ENCODE measurements at regions not wholly inside any gene's neighbourhood (a gene's known extent, or its start where the extent isn't known, plus 50 kb on each side); places are given as distances from the start of the nearest gene placed in this dataset.
"Not testable (repeated sequence)": the region's sequence is repeated elsewhere in the genome, so short reads cannot be mapped to it uniquely, and the experiment has no call there.

GRCh38 chr4:87720094-87720691 lies 70.1 kb downstream of the DMP1 start:
- Mint-ChIP-seq H3K4me3 (no peak overlapping the region), H3K27ac (no peak overlapping the region), H3K36me3 (ENCODE audit: insufficient read depth in 1 of 3, low read depth in 3 of 3) (peaks cover 11 to 13% (median 12%) of the 10 kb centered on the region in 3 experiments), H3K27me3 (ENCODE audit: low read depth) (no peaks in the 10 kb centered on the region), H3K4me1 (no peaks in the 10 kb centered on the region), H3K9me3 (peaks cover 11 to 20% of the 10 kb centered on the region in 2 experiments)
- Histone ChIP-seq H3K23me2 (ENCODE audit: insufficient read length, low read depth, low read length, poor library complexity, severe bottlenecking) (no peaks in the 10 kb centered on the region), H2BK20ac (ENCODE audit: low read depth, low read length, poor library complexity, severe bottlenecking) (no peak overlapping the region), H2AK5ac (ENCODE audit: insufficient read length, low read length) (no peak overlapping the region), H2AFZ (ENCODE audit: low read length) (no peak overlapping the region), H3K27me3 (ENCODE audit: insufficient read depth, low read length) (no peaks in the 10 kb centered on the region), H3K79me1 (ENCODE audit: insufficient read depth, low read depth, low read length, poor library complexity, severe bottlenecking) (no peaks in the 10 kb centered on the region), H3K14ac (ENCODE audit: insufficient read depth, low read length) (no peak overlapping the region), H3K9me3 (ENCODE audit: control insufficient read depth, low read depth, low read length) (peaks cover 9% of the 10 kb centered on the region), H4K8ac (replicated peaks; ENCODE audit: insufficient read length, low read depth, low read length) (no peak overlapping the region), H2BK15ac (ENCODE audit: low read depth, low read length) (no peak overlapping the region), H3K27ac (ENCODE audit: insufficient read length, low read depth, low read length) (no peak overlapping the region), H3K4me1 (ENCODE audit: insufficient read depth, low read length) (no peaks in the 10 kb centered on the region), H3T11ph (ENCODE audit: low read length) (no peak overlapping the region), H4K91ac (ENCODE audit: insufficient read length, low read depth, low read length) (no peak overlapping the region), H3K56ac (ENCODE audit: insufficient read length, low read depth, low read length) (no peak overlapping the region), H3K18ac (ENCODE audit: insufficient read length, low read depth, low read length) (no peak overlapping the region), H4K20me1 (ENCODE audit: control insufficient read depth, insufficient read depth, insufficient read length) (no peaks in the 10 kb centered on the region), H2BK5ac (ENCODE audit: insufficient read length, low read length) (no peak overlapping the region), H3K23ac (ENCODE audit: insufficient read length, low read depth, low read length) (no peak overlapping the region), H2BK12ac (ENCODE audit: insufficient read length, low read depth, low read length) (no peak overlapping the region), H3K79me2 (ENCODE audit: insufficient read depth, low read length) (no peaks in the 10 kb centered on the region), H3K4me2 (ENCODE audit: insufficient read depth, insufficient read length, low read length) (no peak overlapping the region), H2BK120ac (ENCODE audit: low read depth, low read length, poor library complexity, severe bottlenecking) (no peak overlapping the region), H3K9ac (ENCODE audit: extremely low read depth, insufficient read length, low read length) (no peak overlapping the region), H4K5ac (ENCODE audit: insufficient read length, low read depth, low read length) (no peak overlapping the region), H3K4ac (ENCODE audit: low read depth, low read length) (no peak overlapping the region)
- WGBS (ENCODE audit: extremely low coverage, insufficient read length, low lambda C conversion rate) = no CpG with 5 or more reads among the region's 1 CpG
- no peak for TF ChIP-seq CTCF (conservative IDR thresholded peaks at IDR 0.05)
- no peak for DNase-seq

- H2AK5ac ChIP-seq (ENCODE audit: insufficient read length, low read length); H4K91ac ChIP-seq (ENCODE audit: insufficient read length, low read depth, low read length); H3K23me2 ChIP-seq (ENCODE audit: insufficient read length, low read depth, low read length, poor library complexity, severe bottlenecking); H3K56ac ChIP-seq (ENCODE audit: insufficient read length, low read depth, low read length); H2BK120ac ChIP-seq (ENCODE audit: low read depth, low read length, poor library complexity, severe bottlenecking); H3K9ac ChIP-seq (ENCODE audit: extremely low read depth, insufficient read length, low read length); H2BK15ac ChIP-seq (ENCODE audit: low read depth, low read length); DNase-seq; H3K4me2 ChIP-seq (ENCODE audit: insufficient read depth, insufficient read length, low read length); H3K27me3 ChIP-seq (ENCODE audit: insufficient read depth, low read length); H3K23ac ChIP-seq (ENCODE audit: insufficient read length, low read depth, low read length); H3K4ac ChIP-seq (ENCODE audit: low read depth, low read length); H2BK5ac ChIP-seq (ENCODE audit: insufficient read length, low read length); H4K8ac ChIP-seq (replicated peaks; ENCODE audit: insufficient read length, low read depth, low read length); H2BK12ac ChIP-seq (ENCODE audit: insufficient read length, low read depth, low read length); H3K27ac Mint-ChIP-seq; H3K4me3 Mint-ChIP-seq; H4K20me1 ChIP-seq (ENCODE audit: control insufficient read depth, insufficient read depth, insufficient read length); H2AFZ ChIP-seq (ENCODE audit: low read length); H3K79me1 ChIP-seq (ENCODE audit: insufficient read depth, low read depth, low read length, poor library complexity, severe bottlenecking); H3K27ac ChIP-seq (ENCODE audit: insufficient read length, low read depth, low read length); H2BK20ac ChIP-seq (ENCODE audit: low read depth, low read length, poor library complexity, severe bottlenecking); H3K4me1 ChIP-seq (ENCODE audit: insufficient read depth, low read length); H4K5ac ChIP-seq (ENCODE audit: insufficient read length, low read depth, low read length); H3K27me3 Mint-ChIP-seq (ENCODE audit: low read depth); H3K4me1 Mint-ChIP-seq; H3K18ac ChIP-seq (ENCODE audit: insufficient read length, low read depth, low read length); H3K79me2 ChIP-seq (ENCODE audit: insufficient read depth, low read length); H3T11ph ChIP-seq (ENCODE audit: low read length); H3K14ac ChIP-seq (ENCODE audit: insufficient read depth, low read length): not testable (repeated sequence)
- H3K9me3 ChIP-seq (ENCODE audit: control insufficient read depth, low read depth, low read length) = peaks cover 19% of the 10 kb centered on the region
- peaks cover 28 to 37% (median 33%) of the 10 kb centered on the region in 3 experiments for H3K36me3 Mint-ChIP-seq (ENCODE audit: insufficient read depth in 1 of 3, low read depth in 3 of 3)
- H3K9me3 Mint-ChIP-seq = peaks cover 32 to 50% of the 10 kb centered on the region in 2 experiments
- WGBS (ENCODE audit: extremely low coverage, insufficient read length, low lambda C conversion rate) = no CpG with 5 or more reads among the region's 1 CpG
Observed at GRCh38 chr4:87725287-87725686, 74.1 kb upstream of the IBSP start.
